ENCODE measurements at regions not wholly inside any gene's neighbourhood (a gene's known extent, or its start where the extent isn't known, plus 50 kb on each side); places are given as distances from the start of the nearest gene placed in this dataset.

DNA sequence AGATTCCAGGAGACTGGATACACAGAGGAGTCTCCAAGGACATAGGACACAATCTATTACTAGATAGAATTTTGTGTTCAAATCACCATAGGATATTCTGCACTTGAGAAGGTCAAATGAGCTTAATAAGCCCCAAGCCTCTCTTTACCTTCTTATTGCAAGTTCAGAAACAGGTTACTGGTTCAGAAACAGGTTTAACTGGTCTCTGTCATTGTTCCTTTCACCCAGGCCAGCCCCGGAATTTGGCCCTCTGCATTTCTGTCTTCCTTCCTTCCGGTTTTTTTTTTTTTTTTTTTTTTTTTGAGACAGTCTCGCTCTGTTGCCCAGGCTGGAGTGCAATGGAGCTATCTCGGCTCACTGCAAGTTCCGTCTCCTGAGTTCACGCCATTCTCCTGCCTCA lies 700.2 kb downstream of the EPHA4 start:
- DNase-seq (ENCODE audit: low spot score in 2 of 2), result no peak
- Histone ChIP-seq H3K9me3 (no peaks in the 10 kb centered on the region), H3K27me3 (no peaks in the 10 kb centered on the region), H3K36me3 (no peaks in the 10 kb centered on the region), H3K27ac (no peak overlapping the region), H3K4me3 (no peak overlapping the region), H3K4me1 (no peaks in the 10 kb centered on the region)
- TF ChIP-seq, protein P1, sequence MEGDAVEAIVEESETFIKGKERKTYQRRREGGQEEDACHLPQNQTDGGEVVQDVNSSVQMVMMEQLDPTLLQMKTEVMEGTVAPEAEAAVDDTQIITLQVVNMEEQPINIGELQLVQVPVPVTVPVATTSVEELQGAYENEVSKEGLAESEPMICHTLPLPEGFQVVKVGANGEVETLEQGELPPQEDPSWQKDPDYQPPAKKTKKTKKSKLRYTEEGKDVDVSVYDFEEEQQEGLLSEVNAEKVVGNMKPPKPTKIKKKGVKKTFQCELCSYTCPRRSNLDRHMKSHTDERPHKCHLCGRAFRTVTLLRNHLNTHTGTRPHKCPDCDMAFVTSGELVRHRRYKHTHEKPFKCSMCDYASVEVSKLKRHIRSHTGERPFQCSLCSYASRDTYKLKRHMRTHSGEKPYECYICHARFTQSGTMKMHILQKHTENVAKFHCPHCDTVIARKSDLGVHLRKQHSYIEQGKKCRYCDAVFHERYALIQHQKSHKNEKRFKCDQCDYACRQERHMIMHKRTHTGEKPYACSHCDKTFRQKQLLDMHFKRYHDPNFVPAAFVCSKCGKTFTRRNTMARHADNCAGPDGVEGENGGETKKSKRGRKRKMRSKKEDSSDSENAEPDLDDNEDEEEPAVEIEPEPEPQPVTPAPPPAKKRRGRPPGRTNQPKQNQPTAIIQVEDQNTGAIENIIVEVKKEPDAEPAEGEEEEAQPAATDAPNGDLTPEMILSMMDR (IDR thresholded peaks at IDR 0.05), result no peak
- no peak for TF ChIP-seq POLR2A (IDR thresholded peaks at IDR 0.05)
- no peak for TF ChIP-seq POLR2AphosphoS5 (IDR thresholded peaks at IDR 0.05)
- intact Hi-C loops (cut with DNase I; ENCODE audit: low total_unique reads), result no loop called here

DNA sequence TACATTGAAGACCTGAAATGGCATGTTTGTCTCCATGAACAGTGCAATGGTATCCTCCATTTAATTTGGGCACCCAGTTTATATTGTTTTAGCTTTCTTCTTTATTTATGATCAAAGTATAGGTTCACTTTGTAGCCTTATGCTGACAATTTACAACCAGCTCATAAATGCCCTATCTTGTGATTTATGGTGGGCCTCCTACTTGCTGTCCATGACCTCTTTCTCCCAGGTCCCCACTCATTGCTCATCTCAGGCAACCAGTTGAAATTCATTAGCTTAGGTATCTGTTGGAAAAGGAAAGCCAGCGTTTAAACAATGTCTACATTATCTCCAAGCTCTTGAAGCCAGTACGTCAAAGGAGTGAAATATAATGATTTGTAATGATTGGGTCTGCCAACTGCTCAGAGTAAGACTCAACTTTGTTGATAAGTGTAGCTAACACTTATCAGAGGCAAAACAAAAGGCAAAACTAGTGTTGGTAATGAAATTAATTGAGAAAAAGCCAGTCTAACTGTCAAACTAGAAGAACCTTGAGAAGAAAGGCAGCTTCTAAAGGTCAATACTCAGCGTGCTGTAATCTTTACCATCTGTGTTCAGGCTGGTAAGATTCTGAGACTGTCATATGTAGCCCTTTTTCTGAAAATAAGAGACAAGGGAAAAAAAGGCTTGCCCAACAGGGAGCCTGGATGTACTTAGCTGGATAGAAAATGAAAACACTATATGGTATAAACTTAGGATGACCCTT lies 695.9 kb downstream of the EPHA4 start:
- TF ChIP-seq, protein P1 (IDR thresholded peaks at IDR 0.05), result no peak
- no peak for TF ChIP-seq POLR2AphosphoS5 (IDR thresholded peaks at IDR 0.05)
- no peak for TF ChIP-seq POLR2A (IDR thresholded peaks at IDR 0.05)
- DNase-seq (ENCODE audit: low spot score in 2 of 2), result no peak
- intact Hi-C loops (cut with DNase I; ENCODE audit: low total_unique reads), result no loop called here
- H3K36me3 ChIP-seq, result no peaks in the 10 kb centered on the region
- H3K27me3 ChIP-seq, result no peaks in the 10 kb centered on the region
- H3K9me3 ChIP-seq, result no peaks in the 10 kb centered on the region
- H3K4me1 ChIP-seq, result no peaks in the 10 kb centered on the region
- H3K4me3 ChIP-seq, result no peak overlapping the region
- no peak overlapping the region for H3K27ac ChIP-seq

DNA sequence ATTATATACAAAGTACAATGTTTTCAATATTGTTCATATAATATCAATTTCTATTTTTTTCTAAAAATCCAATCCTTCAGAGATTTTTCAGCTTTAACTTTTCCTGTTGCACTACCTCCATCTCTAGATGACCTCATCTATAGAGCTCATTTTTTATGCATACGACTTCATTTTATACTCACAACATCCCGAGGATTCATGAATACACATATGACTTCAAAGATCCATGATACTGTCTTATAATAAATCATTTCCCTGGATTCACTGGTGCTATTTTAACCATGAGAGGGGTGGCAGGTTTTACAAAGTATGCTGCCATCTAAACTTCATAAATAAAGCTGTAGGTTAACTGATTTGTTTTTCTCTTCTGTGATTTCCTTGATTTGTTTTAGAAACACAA lies 694.6 kb downstream of the EPHA4 start:
- Histone ChIP-seq H3K4me3 (no peak overlapping the region), H3K9me3 (no peaks in the 10 kb centered on the region), H3K27me3 (no peaks in the 10 kb centered on the region), H3K36me3 (no peaks in the 10 kb centered on the region), H3K4me1 (no peaks in the 10 kb centered on the region), H3K27ac (no peak overlapping the region)
- no peak for TF ChIP-seq POLR2A (IDR thresholded peaks at IDR 0.05)
- TF ChIP-seq, protein P1 (IDR thresholded peaks at IDR 0.05), result no peak
- no peak for TF ChIP-seq POLR2AphosphoS5 (IDR thresholded peaks at IDR 0.05)
- intact Hi-C loops (cut with DNase I; ENCODE audit: low total_unique reads), result no loop called here
- DNase-seq (ENCODE audit: low spot score in 2 of 2), result no peak

DNA sequence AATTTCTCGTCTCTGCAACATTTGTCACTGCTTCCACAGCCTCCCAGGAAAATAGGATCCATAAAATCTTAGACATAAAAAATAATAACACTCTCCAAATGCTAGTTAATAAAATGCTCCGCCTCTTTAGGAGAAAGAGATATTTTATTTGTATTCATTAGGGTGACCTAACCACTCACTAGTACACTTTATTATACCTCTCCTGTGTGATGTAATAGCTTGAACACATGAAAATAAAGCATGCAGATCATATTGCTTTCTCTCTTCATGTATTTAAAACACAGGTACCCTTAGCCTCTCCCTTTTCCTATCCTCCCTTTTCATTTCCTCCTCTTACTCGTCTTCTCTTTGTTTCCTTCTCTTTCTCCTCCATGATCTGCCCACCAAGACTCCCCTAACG lies 694.2 kb downstream of the EPHA4 start:
- Histone ChIP-seq H3K9me3 (no peaks in the 10 kb centered on the region), H3K4me1 (no peaks in the 10 kb centered on the region), H3K27ac (no peak overlapping the region), H3K36me3 (no peaks in the 10 kb centered on the region), H3K27me3 (no peaks in the 10 kb centered on the region), H3K4me3 (no peak overlapping the region)
- intact Hi-C loops (cut with DNase I; ENCODE audit: low total_unique reads), result no loop called here
- TF ChIP-seq, protein P1 (IDR thresholded peaks at IDR 0.05), result no peak
- TF ChIP-seq POLR2A (IDR thresholded peaks at IDR 0.05) (no peak), POLR2AphosphoS5 (IDR thresholded peaks at IDR 0.05) (no peak)
- no peak for DNase-seq (ENCODE audit: low spot score in 2 of 2)

DNA sequence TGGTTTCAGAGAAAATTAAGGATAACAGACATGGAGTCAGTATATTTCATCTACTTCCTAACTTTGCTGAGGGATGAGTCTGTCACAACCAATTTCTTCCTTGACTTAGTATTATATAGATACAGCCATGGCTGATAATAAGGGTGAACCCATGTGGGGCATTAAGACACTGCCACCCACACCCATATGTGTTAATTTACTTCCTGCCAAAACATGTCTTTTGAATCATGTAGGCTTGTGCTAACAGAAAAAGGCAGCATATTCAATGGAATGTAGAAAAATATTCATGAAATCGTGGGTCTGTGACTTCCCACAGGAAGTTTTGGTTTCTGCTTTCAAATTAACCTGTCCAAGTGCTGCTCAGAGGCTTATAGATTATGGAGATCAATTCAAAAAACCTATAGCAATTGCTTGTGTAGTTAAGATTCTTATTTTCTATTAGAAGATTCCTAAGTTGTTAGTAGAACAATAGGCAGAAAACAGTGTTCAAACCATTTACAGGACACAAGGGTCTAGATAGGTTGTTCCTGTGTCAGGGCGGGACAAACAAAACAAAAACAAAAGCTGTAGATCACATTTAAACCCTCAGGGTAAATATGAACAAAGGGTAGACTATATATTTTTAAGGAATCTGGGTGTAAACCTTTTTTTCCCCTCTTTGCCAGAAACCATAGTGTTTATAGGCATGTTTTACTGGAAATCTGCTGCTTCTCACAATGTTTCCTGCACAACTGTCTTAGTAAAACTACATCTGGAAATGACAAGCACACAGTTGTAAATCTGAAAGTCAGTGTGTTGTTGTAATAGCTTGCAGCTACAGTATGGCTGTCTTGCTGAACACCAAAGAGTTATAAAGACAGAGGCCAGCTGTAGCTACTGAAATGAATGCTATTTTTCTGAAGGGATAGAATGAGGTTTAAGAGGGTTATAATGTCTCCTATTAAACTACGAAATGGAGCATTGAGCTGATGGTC lies 691.2 kb downstream of the EPHA4 start:
- H3K9me3 ChIP-seq, result no peaks in the 10 kb centered on the region
- intact Hi-C loops (cut with DNase I; ENCODE audit: low total_unique reads), result no loop called here
- H3K4me1 ChIP-seq, result no peaks in the 10 kb centered on the region
- DNase-seq (ENCODE audit: low spot score in 2 of 2), result no peak
- TF ChIP-seq POLR2AphosphoS5 (IDR thresholded peaks at IDR 0.05) (no peak), POLR2A (IDR thresholded peaks at IDR 0.05) (no peak)
- TF ChIP-seq, protein P1 (IDR thresholded peaks at IDR 0.05), result no peak
- no peaks in the 10 kb centered on the region for H3K36me3 ChIP-seq
- H3K4me3 ChIP-seq, result no peak overlapping the region
- H3K27me3 ChIP-seq, result no peaks in the 10 kb centered on the region
- no peak overlapping the region for H3K27ac ChIP-seq

Measured in breast epithelium (tissue), 4 donors.